NT2/D1 (cell line): ENCODE measurements at regions not wholly inside any gene's neighbourhood (a gene's known extent, or its start where the extent isn't known, plus 50 kb on each side); places are given as distances from the start of the nearest gene placed in this dataset.

ENCODE experiments used
- SUZ12 ChIP-seq: IDR thresholded peaks from 2 replicates; pipeline ENCODE4 v1.6.1; 2011; ENCODE audit not compliant: insufficient read length, insufficient read depth; ENCODE audit errors: extremely low read depth
- ZNF274 ChIP-seq: IDR thresholded peaks from 2 replicates; pipeline ENCODE4 v1.6.1; 2011; ENCODE audit warnings: mild to moderate bottlenecking, low read depth, low read length

DNA sequence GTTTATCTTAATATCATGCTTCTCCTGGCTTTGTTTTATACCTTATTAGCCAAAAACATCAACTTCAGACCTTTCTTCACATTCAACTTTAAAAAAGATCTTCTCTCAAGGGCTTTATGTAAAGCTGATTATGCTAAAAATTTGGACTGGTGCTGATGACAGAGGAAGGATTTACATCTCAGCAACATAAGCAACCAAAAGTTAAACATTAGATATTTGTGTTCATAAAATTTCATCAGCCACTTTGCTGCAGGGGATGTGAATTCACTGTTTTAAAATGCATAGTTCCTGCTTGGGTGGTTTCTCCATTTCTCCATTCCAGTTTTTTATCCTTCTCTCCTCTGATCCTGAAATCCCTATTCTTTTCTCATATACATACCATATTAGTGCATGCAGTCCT is 398.6 kb upstream of the DDI1 start:
- no peak for TF ChIP-seq ZNF274
- no peak for TF ChIP-seq SUZ12
